Peyer's patch (tissue), 4 donors: ENCODE measurements at regions not wholly inside any gene's neighbourhood (a gene's known extent, or its start where the extent isn't known, plus 50 kb on each side); places are given as distances from the start of the nearest gene placed in this dataset.

Source experiments
- POLR2A ChIP-seq, 2 donors: fragments of 450-650 bp; IDR thresholded peaks; one replicate each; pipeline ENCODE4 v1.5.1; 2017; ENCODE audit warnings: antibody characterized with exemption in 2 of 2, mild to moderate bottlenecking in 2 of 2, moderate library complexity in 2 of 2
- TF ChIP-seq, protein P1 (sequence below), 6 experiments: fragments of 450-650 bp in 4 of 6; fragments of 200-600 bp in 2 of 6; sonication (generic) in 1 of 6; IDR thresholded peaks; one replicate each; pipeline ENCODE4 v1.5.1; 2017 to 2019; ENCODE audit warnings: antibody characterized with exemption in 6 of 6, mild to moderate bottlenecking in 3 of 6, moderate library complexity in 1 of 6

DNA sequence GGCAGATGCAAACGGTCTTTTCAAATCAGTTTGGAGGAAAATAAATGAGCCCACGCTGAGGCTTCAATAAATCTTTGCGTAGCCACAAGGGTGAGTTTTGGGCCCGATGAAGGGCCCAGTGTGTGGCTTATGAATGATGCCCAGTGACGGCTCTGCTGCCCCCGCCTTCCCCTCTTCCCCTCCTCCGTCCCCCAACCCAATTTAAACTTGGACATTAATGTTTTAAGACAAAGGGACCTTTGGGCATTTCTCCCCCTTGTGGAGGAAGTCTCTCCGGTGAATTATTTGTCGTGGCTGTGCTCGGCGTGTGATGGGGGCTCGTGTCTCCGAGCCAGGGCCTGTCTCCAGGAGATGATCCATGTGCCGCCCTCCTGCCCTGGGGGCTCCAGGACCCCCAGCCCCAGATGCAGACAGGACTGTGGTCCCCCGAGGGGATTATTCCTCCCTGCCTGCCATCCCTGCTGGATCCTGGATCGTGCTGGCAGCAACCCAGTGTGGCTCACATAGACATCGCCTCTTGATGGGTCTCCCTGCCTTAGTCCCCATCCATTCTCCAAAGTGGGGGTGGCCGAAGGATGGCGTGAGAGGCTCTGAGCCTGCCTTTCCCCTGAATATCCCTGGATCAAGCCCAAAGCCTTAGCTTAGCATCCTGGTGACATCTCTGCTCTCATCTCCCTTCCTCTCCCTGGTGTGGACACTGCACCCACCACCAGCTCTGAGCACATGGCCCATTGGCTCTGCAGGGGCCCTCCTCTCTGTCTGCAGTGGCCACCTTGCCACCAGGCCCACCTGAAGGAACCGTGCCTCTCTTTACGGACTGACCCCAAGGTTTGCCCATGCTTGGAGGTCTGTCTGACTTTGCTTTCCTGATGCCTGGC is 56.4 kb downstream of the SMIM38 start:
- TF ChIP-seq, protein P1, sequence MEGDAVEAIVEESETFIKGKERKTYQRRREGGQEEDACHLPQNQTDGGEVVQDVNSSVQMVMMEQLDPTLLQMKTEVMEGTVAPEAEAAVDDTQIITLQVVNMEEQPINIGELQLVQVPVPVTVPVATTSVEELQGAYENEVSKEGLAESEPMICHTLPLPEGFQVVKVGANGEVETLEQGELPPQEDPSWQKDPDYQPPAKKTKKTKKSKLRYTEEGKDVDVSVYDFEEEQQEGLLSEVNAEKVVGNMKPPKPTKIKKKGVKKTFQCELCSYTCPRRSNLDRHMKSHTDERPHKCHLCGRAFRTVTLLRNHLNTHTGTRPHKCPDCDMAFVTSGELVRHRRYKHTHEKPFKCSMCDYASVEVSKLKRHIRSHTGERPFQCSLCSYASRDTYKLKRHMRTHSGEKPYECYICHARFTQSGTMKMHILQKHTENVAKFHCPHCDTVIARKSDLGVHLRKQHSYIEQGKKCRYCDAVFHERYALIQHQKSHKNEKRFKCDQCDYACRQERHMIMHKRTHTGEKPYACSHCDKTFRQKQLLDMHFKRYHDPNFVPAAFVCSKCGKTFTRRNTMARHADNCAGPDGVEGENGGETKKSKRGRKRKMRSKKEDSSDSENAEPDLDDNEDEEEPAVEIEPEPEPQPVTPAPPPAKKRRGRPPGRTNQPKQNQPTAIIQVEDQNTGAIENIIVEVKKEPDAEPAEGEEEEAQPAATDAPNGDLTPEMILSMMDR (IDR thresholded peaks at IDR 0.05): no peak
- TF ChIP-seq POLR2A (IDR thresholded peaks at IDR 0.05): no peak
